Esophagus mucosa (tissue), 1 donor: ENCODE measurements at regions not wholly inside any gene's neighbourhood (a gene's known extent, or its start where the extent isn't known, plus 50 kb on each side); places are given as distances from the start of the nearest gene placed in this dataset.
"Not testable (repeated sequence)": the region's sequence is repeated elsewhere in the genome, so short reads cannot be mapped to it uniquely, and the experiment has no call there.

Source experiments
- ATAC-seq: fragments of 200-7000 bp; cut with Tn5 transposase; one replicate; pipeline ENCODE4 v1.9.1; 2020
- donor health status: DM: yes; HTN: yes; CAD: no.

DNA sequence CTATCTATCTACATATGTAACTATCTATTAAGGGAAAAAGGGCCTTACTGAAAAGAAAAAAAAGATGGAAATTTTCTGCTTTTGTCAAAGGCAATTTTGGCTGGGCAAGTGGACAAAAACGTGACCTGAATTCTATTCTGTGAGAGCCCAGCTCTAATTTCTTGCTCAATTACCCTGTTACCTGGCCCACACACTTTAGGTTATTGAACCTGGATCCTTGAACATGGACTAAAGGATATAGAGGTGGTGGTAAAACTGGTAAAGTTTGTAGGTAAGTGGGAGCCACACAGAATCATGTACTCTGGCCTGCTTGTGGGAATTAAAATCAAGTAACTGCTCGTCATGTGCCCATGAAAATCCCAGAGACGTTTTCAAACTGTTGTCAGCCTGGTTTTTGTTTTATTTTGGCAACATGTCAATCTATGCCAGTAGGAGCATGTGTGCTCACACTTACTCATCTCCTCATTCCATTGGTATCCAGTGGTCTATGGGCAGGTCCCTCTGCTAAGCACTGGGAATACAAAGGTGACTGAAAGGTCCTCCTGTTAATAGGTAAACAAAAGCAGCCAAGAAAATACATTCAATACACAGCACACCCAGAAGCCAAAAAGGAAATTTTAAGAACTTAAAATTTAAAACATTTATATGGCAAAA is 113.7 kb upstream of the WARS2 start:
- ATAC-seq, result peak; percentile 90

- not testable (repeated sequence) for ATAC-seq
Measured at GRCh38 chr1:119256089-119256488, 112.5 kb upstream of the HAO2 start.

- no peak for ATAC-seq
Measured at GRCh38 chr1:119260506-119260905, 108.1 kb upstream of the HAO2 start.

GRCh38 chr1:119266386-119266785 is 102.2 kb upstream of the HAO2 start:
- ATAC-seq, result no peak

DNA sequence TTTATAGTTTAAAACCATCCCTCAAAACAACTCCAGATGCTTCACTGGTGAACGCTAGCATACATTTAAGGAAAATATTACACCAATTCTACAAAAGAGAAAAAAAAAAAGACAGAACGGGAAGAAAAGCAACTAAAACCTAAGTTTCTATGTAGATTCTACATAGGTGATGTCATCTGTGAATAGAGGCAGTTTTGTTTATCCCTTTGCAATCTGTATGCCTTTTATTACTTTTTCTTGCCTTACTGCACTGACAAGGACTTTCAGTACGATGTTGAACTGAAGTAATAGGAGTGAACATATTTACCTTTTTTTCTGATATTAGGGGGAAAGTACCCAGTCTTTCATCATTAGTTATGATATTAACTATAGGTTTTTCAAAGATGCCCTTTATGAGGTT is 101.7 kb upstream of the HAO2 start:
- ATAC-seq, result no peak

GRCh38 chr1:119267288-119267687 is 101.3 kb upstream of the HAO2 start:
- ATAC-seq, result not testable (repeated sequence)

GRCh38 chr1:119268879-119269278 is 99.7 kb upstream of the HAO2 start:
- ATAC-seq, result no peak

- ATAC-seq, result peak; percentile 58
Measured at GRCh38 chr1:119275145-119276134, 93.1 kb upstream of the HAO2 start.

DNA sequence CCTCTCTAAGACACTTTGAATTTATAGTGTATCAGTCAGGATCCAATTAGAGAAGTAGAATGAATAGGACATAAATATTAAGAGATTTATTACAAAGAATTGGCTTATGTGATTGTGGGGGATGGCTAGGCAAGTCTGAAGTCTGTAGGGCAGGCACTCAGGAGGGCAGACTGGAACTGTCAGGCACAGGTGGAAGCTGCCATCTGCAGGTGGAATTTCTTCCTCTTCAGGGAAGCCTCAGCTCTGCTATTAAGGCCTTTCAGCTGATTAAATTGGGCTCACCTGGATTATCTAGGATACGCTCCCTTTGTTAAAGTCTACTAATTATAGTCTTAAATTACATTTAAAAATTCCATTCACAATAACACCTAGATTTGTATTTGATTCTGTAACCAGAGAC is 92.0 kb upstream of the HAO2 start:
- ATAC-seq, result peak; percentile 44

- peak; percentile 92 for ATAC-seq
Measured at GRCh38 chr1:119279456-119280381, 88.9 kb upstream of the HAO2 start.

- ATAC-seq, result peak; percentile 69
Measured at GRCh38 chr1:119285482-119285881, 83.1 kb upstream of the HAO2 start.

DNA sequence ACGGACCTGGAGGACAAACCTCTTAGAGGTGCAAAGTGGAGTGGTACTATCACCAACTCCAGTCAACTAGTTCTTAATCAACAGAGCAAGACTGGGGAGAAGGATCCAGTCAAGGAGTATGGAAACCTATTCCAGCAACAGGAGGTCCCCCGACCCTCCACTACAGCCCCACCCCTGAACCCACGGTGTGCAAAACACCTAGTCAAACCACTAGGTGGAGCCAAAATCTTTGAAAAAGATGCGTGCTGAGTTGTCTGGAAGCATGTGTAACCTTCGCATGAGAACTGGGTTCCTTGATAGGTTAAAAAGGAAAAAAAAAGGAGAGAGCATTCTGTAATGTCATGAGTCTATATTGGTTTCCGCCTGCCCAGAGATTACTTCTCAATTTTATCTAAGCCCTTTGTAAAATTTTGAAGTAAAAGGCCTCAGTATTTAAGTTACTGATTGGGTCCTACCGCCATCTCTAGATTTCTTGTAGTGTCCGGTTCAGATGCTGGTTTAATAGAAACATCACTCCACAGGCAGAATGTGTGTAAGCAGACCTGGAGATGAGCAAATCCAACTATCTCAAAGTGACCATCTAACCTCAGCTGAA is 81.9 kb upstream of the HAO2 start:
- ATAC-seq, result peak; percentile 43

GRCh38 chr1:119288751-119289150 is 79.8 kb upstream of the HAO2 start:
- no peak for ATAC-seq

DNA sequence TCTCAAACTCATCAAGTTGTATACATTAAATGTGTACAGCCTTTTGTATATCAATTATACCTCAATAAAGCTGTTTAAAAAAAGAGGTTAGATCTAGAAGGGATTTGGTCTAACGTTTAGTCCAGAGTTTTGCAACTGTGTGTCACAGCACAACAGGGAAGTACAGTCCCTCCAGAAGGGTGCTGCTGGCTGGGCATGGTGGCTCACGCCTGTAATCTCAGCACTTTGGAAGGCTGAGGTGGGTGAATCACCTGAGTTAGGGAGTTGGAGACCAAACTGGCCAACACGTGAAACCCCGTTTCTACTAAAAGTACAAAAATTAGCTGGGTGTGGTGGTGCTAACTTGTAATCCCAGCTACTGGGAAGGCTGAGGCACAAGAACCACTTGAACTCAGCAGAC is 78.3 kb upstream of the HAO2 start:
- peak; percentile 52 for ATAC-seq

DNA sequence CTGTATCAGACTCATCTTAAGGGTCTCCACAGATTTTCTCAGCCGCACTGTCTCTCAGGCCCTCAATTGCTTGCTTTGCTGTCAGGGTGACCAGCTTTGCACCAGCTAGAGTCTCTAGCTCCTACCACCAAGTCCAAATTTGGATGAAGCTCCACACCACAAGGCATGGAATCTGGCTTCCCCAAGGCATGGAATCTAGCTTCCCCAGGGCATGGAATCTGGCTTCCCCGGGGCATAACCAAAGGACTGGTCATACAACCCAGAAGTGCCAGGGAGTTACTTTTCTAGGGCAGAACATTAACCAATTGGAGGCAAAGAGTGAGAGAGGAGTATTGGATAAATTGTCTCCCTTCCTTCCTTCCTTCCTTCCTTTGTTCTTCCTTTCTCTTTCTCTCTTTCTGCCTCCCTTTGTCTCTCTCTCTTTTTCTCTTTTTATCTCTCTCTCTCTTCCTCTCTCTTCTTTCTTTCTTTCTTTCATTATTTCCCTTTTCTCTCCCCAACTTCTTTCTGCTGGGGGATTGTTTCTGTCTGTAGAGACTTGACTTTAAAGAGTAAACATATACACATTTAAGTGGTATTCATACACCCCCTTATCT is 76.9 kb upstream of the HAO2 start:
- ATAC-seq, result no peak

- ATAC-seq, result no peak
Measured at GRCh38 chr1:119293797-119294196, 74.8 kb upstream of the HAO2 start.

GRCh38 chr1:119294199-119294598 is 74.4 kb upstream of the HAO2 start:
- ATAC-seq, result no peak

GRCh38 chr1:119294722-119295121 is 73.9 kb upstream of the HAO2 start:
- no peak for ATAC-seq

- ATAC-seq, result no peak
Measured at GRCh38 chr1:119298687-119299303, 69.8 kb upstream of the HAO2 start.

- ATAC-seq, result no peak
Measured at GRCh38 chr1:119302011-119302410, 66.6 kb upstream of the HAO2 start.

DNA sequence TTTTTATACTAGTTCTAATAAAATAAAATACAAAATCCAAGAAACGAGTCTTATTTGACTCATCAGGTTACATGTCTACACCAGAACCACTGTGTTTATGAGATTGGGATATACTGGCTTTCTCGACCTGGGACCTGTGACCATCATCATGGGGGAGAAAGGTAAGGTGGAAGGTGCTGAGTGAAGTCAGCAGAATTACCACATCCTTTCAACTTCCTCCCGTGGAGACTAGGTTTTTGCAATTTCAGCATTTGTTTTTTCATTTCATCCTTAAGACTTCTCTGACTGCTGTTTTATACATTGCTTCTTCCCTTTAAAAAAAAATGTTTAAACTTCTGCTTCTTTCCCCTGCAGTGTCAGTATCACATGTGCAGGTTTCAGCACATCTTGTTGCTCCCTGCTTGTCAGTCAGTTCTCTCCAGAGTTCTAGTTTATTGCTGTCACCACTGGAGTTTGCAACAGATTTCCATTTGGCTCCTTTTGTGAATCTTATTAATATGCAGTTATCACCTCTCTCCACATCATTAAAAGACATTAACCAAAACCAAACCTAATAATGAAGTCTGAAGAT is 60.4 kb upstream of the HAO2 start:
- ATAC-seq, result no peak
